ENCODE measurements at regions not wholly inside any gene's neighbourhood (a gene's known extent, or its start where the extent isn't known, plus 50 kb on each side); places are given as distances from the start of the nearest gene placed in this dataset.

DNA sequence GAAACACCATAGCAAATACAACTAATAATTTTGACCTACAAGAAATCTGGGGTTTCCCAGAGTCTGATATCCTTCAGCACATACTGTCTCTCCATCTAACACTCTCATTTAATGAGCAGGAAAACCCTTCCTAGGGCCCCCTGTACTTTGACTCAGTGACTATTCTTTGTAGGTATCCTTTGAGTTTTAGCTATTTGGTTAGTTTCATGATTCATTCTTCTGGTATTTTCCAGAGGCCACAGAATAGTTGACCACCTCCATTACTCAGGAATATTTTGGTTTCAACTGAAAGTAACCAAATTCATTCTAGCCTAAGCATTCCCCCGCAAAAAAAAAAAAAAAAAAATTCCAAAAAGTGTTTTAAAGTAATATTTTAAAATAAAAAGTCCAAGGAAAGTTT lies 140.0 kb downstream of the IDS start:
- H3K4me3 ChIP-seq (ENCODE audit: low read depth in 1 of 3, low read length in 3 of 3), result no peak overlapping the region
- DNase-seq, result no peak
- no peak for FAIRE-seq
- H3K4me1 ChIP-seq (ENCODE audit: control insufficient read depth in 3 of 3, insufficient read depth in 2 of 3, low read depth in 1 of 3, low read length in 2 of 3), result no peaks in the 10 kb centered on the region
- no peaks in the 10 kb centered on the region for H3K36me3 ChIP-seq (ENCODE audit: control insufficient read depth in 3 of 3, insufficient read depth in 2 of 3, low read depth in 1 of 3, low read length in 3 of 3)
- H3K9me3 ChIP-seq (ENCODE audit: control insufficient read depth in 2 of 2, insufficient read depth in 1 of 2, low read depth in 1 of 2, low read length in 1 of 2), result no peaks in the 10 kb centered on the region
- WGBS, 3 donors, result 73 to 94% (median 80%) methylated on average over 1 of the region's 1 CpG
- no peak overlapping the region for H3K27ac ChIP-seq (ENCODE audit: low read depth in 1 of 3, low read length in 2 of 3)
- H3K27me3 ChIP-seq (ENCODE audit: control insufficient read depth in 3 of 3, insufficient read depth in 3 of 3, low read length in 3 of 3), result no peaks in the 10 kb centered on the region

- Histone ChIP-seq H3K9me3 (ENCODE audit: control insufficient read depth in 2 of 2, insufficient read depth in 1 of 2, low read depth in 1 of 2, low read length in 1 of 2) (no peaks in the 10 kb centered on the region), H3K27me3 (ENCODE audit: control insufficient read depth in 3 of 3, insufficient read depth in 3 of 3, low read length in 3 of 3) (no peaks in the 10 kb centered on the region)
- no peak for FAIRE-seq
Observed at GRCh38 chrX:149363965-149364364, 141.1 kb downstream of the IDS start.

GRCh38 chrX:149346306-149346705 lies 158.8 kb downstream of the IDS start:
- DNase-seq (no peak), FAIRE-seq (no peak)
- Histone ChIP-seq H3K36me3 (ENCODE audit: control insufficient read depth in 3 of 3, insufficient read depth in 2 of 3, low read depth in 1 of 3, low read length in 3 of 3) (no peaks in the 10 kb centered on the region), H3K9me3 (ENCODE audit: control insufficient read depth in 2 of 2, insufficient read depth in 1 of 2, low read depth in 1 of 2, low read length in 1 of 2) (no peaks in the 10 kb centered on the region), H3K4me3 (ENCODE audit: low read depth in 1 of 3, low read length in 3 of 3) (no peak overlapping the region), H3K4me1 (ENCODE audit: control insufficient read depth in 3 of 3, insufficient read depth in 2 of 3, low read depth in 1 of 3, low read length in 2 of 3) (no peaks in the 10 kb centered on the region), H3K27ac (ENCODE audit: low read depth in 1 of 3, low read length in 2 of 3) (no peak overlapping the region), H3K27me3 (ENCODE audit: control insufficient read depth in 3 of 3, insufficient read depth in 3 of 3, low read length in 3 of 3) (no peaks in the 10 kb centered on the region)
- 85 to 88% (median 85%) methylated on average over 3 of the region's 3 CpGs for WGBS, 3 donors

More at GRCh38 chrX:149363965-149364364, 141.1 kb downstream of the IDS start:
- no peak overlapping the region for H3K27ac ChIP-seq (ENCODE audit: low read depth in 1 of 3, low read length in 2 of 3)
- no peak for DNase-seq
- WGBS, 3 donors, result 24 to 43% (median 36%) methylated on average over 2 of the region's 2 CpGs
- H3K4me3 ChIP-seq (ENCODE audit: low read depth in 1 of 3, low read length in 3 of 3), result no peak overlapping the region
- H3K36me3 ChIP-seq (ENCODE audit: control insufficient read depth in 3 of 3, insufficient read depth in 2 of 3, low read depth in 1 of 3, low read length in 3 of 3), result no peaks in the 10 kb centered on the region
- no peaks in the 10 kb centered on the region for H3K4me1 ChIP-seq (ENCODE audit: control insufficient read depth in 3 of 3, insufficient read depth in 2 of 3, low read depth in 1 of 3, low read length in 2 of 3)

DNA sequence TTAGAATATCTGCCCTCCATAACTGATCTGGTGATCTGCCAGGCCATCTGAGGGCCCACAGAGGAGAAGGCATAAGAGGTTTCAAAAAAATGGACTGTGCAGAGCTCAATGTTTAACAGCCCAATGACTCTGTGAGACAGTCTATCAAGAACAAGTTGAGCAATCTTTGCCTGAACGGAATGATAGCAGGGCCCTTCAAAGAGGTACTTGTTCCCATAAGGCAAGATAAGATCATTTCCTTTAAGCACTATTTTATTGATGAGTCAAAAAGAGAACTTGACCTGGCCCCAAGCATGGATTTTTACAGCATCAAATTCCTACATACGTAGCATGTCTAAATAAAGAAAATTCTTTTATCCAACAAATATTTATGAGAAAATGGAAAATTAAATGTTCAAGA lies 182.8 kb downstream of the IDS start:
- no peaks in the 10 kb centered on the region for H3K9me3 ChIP-seq (ENCODE audit: control insufficient read depth in 2 of 2, insufficient read depth in 1 of 2, low read depth in 1 of 2, low read length in 1 of 2)
- H3K4me3 ChIP-seq (ENCODE audit: low read depth in 1 of 3, low read length in 3 of 3), result no peak overlapping the region
- H3K4me1 ChIP-seq (ENCODE audit: control insufficient read depth in 3 of 3, insufficient read depth in 2 of 3, low read depth in 1 of 3, low read length in 2 of 3), result no peaks in the 10 kb centered on the region
- WGBS, 3 donors, result 25 to 62% (median 46%) methylated on average over 2 of the region's 2 CpGs
- FAIRE-seq (no peak), DNase-seq (no peak)
- H3K27ac ChIP-seq (ENCODE audit: low read depth in 1 of 3, low read length in 2 of 3), result no peak overlapping the region
- H3K36me3 ChIP-seq (ENCODE audit: control insufficient read depth in 3 of 3, insufficient read depth in 2 of 3, low read depth in 1 of 3, low read length in 3 of 3), result no peaks in the 10 kb centered on the region
- no peaks in the 10 kb centered on the region for H3K27me3 ChIP-seq (ENCODE audit: control insufficient read depth in 3 of 3, insufficient read depth in 3 of 3, low read length in 3 of 3)

- no peak overlapping the region for H3K4me3 ChIP-seq (ENCODE audit: low read depth in 1 of 3, low read length in 3 of 3)
- no peaks in the 10 kb centered on the region for H3K36me3 ChIP-seq (ENCODE audit: control insufficient read depth in 3 of 3, insufficient read depth in 2 of 3, low read depth in 1 of 3, low read length in 3 of 3)
- no peak overlapping the region for H3K27ac ChIP-seq (ENCODE audit: low read depth in 1 of 3, low read length in 2 of 3)
- no peak for FAIRE-seq
- WGBS, 3 donors, result 45 to 48% (median 47%) methylated on average over 11 of the region's 11 CpGs
- H3K27me3 ChIP-seq (ENCODE audit: control insufficient read depth in 3 of 3, insufficient read depth in 3 of 3, low read length in 3 of 3), result no peaks in the 10 kb centered on the region
- no peak for DNase-seq
- H3K4me1 ChIP-seq (ENCODE audit: control insufficient read depth in 3 of 3, insufficient read depth in 2 of 3, low read depth in 1 of 3, low read length in 2 of 3), result no peaks in the 10 kb centered on the region
- no peaks in the 10 kb centered on the region for H3K9me3 ChIP-seq (ENCODE audit: control insufficient read depth in 2 of 2, insufficient read depth in 1 of 2, low read depth in 1 of 2, low read length in 1 of 2)
Observed at GRCh38 chrX:149313871-149314371, 191.2 kb downstream of the IDS start.

GRCh38 chrX:149312988-149313387 lies 192.1 kb downstream of the IDS start:
- Histone ChIP-seq H3K27me3 (ENCODE audit: control insufficient read depth in 3 of 3, insufficient read depth in 3 of 3, low read length in 3 of 3) (no peaks in the 10 kb centered on the region), H3K4me1 (ENCODE audit: control insufficient read depth in 3 of 3, insufficient read depth in 2 of 3, low read depth in 1 of 3, low read length in 2 of 3) (no peaks in the 10 kb centered on the region), H3K4me3 (ENCODE audit: low read depth in 1 of 3, low read length in 3 of 3) (no peak overlapping the region), H3K9me3 (ENCODE audit: control insufficient read depth in 2 of 2, insufficient read depth in 1 of 2, low read depth in 1 of 2, low read length in 1 of 2) (no peaks in the 10 kb centered on the region), H3K36me3 (ENCODE audit: control insufficient read depth in 3 of 3, insufficient read depth in 2 of 3, low read depth in 1 of 3, low read length in 3 of 3) (no peaks in the 10 kb centered on the region), H3K27ac (ENCODE audit: low read depth in 1 of 3, low read length in 2 of 3) (no peak overlapping the region)
- DNase-seq, result no peak
- FAIRE-seq, result no peak

DNA sequence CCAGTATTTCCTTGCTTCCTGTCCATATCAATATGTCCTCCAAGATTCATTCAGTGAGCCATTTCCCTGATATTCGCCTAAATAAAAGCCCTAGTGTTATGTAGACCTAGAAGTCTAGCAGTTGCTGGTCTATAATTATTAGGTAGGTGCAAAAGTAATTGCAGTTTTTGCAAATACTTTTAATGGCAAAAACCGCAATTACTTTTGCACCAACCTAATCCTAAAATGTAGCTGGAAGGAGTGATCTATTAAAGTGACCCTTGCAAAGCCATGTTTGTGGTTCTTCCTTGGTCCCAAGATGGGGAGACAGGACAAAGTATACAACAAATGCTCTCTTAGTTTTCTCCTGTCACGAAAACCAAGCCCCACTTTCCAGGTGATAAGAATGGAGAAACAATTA lies 193.0 kb downstream of the IDS start:
- no peaks in the 10 kb centered on the region for H3K4me1 ChIP-seq (ENCODE audit: control insufficient read depth in 3 of 3, insufficient read depth in 2 of 3, low read depth in 1 of 3, low read length in 2 of 3)
- no peak for DNase-seq
- WGBS, 3 donors, result 73 to 83% (median 74%) methylated on average over 3 of the region's 3 CpGs
- H3K9me3 ChIP-seq (ENCODE audit: control insufficient read depth in 2 of 2, insufficient read depth in 1 of 2, low read depth in 1 of 2, low read length in 1 of 2), result no peaks in the 10 kb centered on the region
- H3K27ac ChIP-seq (ENCODE audit: low read depth in 1 of 3, low read length in 2 of 3), result no peak overlapping the region
- no peak for FAIRE-seq
- H3K36me3 ChIP-seq (ENCODE audit: control insufficient read depth in 3 of 3, insufficient read depth in 2 of 3, low read depth in 1 of 3, low read length in 3 of 3), result no peaks in the 10 kb centered on the region
- no peaks in the 10 kb centered on the region for H3K27me3 ChIP-seq (ENCODE audit: control insufficient read depth in 3 of 3, insufficient read depth in 3 of 3, low read length in 3 of 3)
- H3K4me3 ChIP-seq (ENCODE audit: low read depth in 1 of 3, low read length in 3 of 3), result no peak overlapping the region

- Histone ChIP-seq H3K4me1 (ENCODE audit: control insufficient read depth in 3 of 3, insufficient read depth in 2 of 3, low read depth in 1 of 3, low read length in 2 of 3) (no peaks in the 10 kb centered on the region), H3K27me3 (ENCODE audit: control insufficient read depth in 3 of 3, insufficient read depth in 3 of 3, low read length in 3 of 3) (no peaks in the 10 kb centered on the region), H3K36me3 (ENCODE audit: control insufficient read depth in 3 of 3, insufficient read depth in 2 of 3, low read depth in 1 of 3, low read length in 3 of 3) (no peaks in the 10 kb centered on the region), H3K27ac (ENCODE audit: low read depth in 1 of 3, low read length in 2 of 3) (no peak overlapping the region), H3K9me3 (ENCODE audit: control insufficient read depth in 2 of 2, insufficient read depth in 1 of 2, low read depth in 1 of 2, low read length in 1 of 2) (no peaks in the 10 kb centered on the region), H3K4me3 (ENCODE audit: low read depth in 1 of 3, low read length in 3 of 3) (no peak overlapping the region)
- DNase-seq (no peak), FAIRE-seq (no peak)
- 88 to 92% (median 90%) methylated on average over 2 of the region's 2 CpGs for WGBS, 3 donors
Observed at GRCh38 chrX:149302705-149303104, 202.4 kb downstream of the IDS start.

DNA sequence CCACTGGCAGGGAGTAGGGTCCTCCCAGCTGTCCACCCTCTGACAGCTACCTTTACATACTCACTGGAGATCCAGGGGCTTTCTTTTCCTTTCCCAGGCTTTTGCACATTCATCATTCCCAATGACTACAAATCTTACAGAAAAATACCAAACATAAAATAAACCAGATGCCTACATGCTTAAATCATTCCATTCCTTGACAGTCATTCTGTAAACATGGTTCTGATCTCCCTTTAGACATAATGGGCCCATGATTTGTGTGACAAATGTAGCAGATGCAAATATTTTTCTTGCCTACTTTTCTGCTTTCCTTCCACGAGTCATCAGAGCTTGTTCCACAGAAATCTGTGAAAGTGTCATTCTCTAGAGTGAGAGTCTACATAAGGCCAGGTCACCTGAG lies 207.0 kb downstream of the IDS start:
- Histone ChIP-seq H3K9me3 (ENCODE audit: control insufficient read depth in 2 of 2, insufficient read depth in 1 of 2, low read depth in 1 of 2, low read length in 1 of 2) (no peaks in the 10 kb centered on the region), H3K4me1 (ENCODE audit: control insufficient read depth in 3 of 3, insufficient read depth in 2 of 3, low read depth in 1 of 3, low read length in 2 of 3) (no peaks in the 10 kb centered on the region), H3K27me3 (ENCODE audit: control insufficient read depth in 3 of 3, insufficient read depth in 3 of 3, low read length in 3 of 3) (no peaks in the 10 kb centered on the region), H3K27ac (ENCODE audit: low read depth in 1 of 3, low read length in 2 of 3) (no peak overlapping the region), H3K36me3 (ENCODE audit: control insufficient read depth in 3 of 3, insufficient read depth in 2 of 3, low read depth in 1 of 3, low read length in 3 of 3) (no peaks in the 10 kb centered on the region), H3K4me3 (ENCODE audit: low read depth in 1 of 3, low read length in 3 of 3) (no peak overlapping the region)
- no peak for FAIRE-seq
- DNase-seq, result no peak
- WGBS, 3 donors, result 0% methylated on average over 1 of the region's 1 CpG

All from small intestine (tissue), 7 donors.